GM10266 (cell line): ENCODE measurements at regions not wholly inside any gene's neighbourhood (a gene's known extent, or its start where the extent isn't known, plus 50 kb on each side); places are given as distances from the start of the nearest gene placed in this dataset.

Experiments used
- DNase-seq: peaks from one replicate; pipeline ENCODE4 v3.0.0; 2012; ENCODE audit errors: extremely low spot score
- CTCF ChIP-seq: IDR thresholded peaks from 2 replicates; pipeline ENCODE4 v1.5.1; 2012; ENCODE audit warnings: mild to moderate bottlenecking, low read depth; ENCODE audit not compliant: control insufficient read depth, insufficient read depth; ENCODE audit errors: missing control alignments

- no peak for DNase-seq
- TF ChIP-seq CTCF = no peak
Observed at GRCh38 chr11:96940227-96940626, 550.4 kb downstream of the JRKL start.

- no peak for DNase-seq
- no peak for TF ChIP-seq CTCF
Observed at GRCh38 chr11:96942855-96943254, 553.0 kb downstream of the JRKL start.

DNA sequence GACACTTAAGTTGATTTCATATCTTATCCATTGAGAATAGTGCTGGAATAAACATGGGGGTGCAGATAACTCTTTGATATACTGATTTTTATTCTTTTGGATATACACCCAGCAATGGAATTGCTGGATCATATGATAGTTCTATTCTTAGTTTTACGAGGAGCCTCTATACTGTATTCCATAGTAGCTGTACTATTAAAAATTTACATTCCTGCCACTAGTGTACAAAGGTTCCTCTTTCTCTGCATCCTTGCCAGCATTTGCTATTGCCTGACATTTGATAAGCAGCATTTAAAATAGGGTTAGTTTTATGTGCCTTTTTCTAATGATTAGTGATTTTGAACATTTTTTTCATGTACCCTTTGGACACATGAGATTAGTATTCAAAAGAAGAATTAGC lies 554.2 kb downstream of the JRKL start:
- DNase-seq = no peak
- TF ChIP-seq CTCF = no peak

GRCh38 chr11:96948066-96948465 lies 558.3 kb downstream of the JRKL start:
- no peak for TF ChIP-seq CTCF
- no peak for DNase-seq

- TF ChIP-seq CTCF = no peak
Observed at GRCh38 chr11:96949464-96949863, 559.7 kb downstream of the JRKL start.

DNA sequence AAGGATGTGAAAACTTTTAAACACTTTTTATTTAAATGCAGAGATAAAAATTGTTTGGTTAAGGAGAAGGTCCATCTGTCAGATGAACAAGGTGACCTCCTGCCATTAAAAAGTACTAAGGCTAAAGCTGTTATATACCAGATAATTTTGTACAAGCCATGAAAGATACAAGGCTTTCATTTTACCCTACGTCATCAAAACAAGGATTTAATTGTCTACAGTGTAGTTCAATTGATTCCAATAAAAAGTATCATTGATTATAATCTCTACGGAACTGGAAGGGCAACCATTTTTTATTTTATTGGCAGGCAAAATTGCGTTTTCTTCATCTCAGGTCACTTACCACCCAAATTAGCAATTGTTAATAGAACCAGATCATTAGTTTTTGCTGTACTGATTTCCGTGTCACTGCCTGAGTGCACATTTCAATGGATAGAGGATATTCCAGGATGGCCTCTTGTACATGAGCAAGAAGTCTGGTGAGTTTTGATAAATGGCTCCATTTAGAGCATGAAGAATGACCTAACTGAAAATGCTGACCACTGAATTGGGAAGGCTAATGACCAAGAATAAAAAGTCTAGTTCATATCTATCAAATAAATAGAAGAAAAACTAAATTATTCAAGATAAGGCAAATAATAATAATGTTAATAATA lies 564.9 kb downstream of the JRKL start:
- DNase-seq = no peak

More at GRCh38 chr11:96949464-96949863, 559.7 kb downstream of the JRKL start:
- DNase-seq = no peak

GRCh38 chr11:96960476-96960875 lies 570.7 kb downstream of the JRKL start:
- no peak for TF ChIP-seq CTCF
- DNase-seq = no peak

More for the DNA sequence above, 564.9 kb downstream of the JRKL start:
- TF ChIP-seq CTCF = no peak
